GM23248 (cell line): ENCODE measurements at regions not wholly inside any gene's neighbourhood (a gene's known extent, or its start where the extent isn't known, plus 50 kb on each side); places are given as distances from the start of the nearest gene placed in this dataset.

Experiments used
- EZH2 ChIP-seq: fragments of 200-600 bp; sonication (generic); IDR thresholded peaks from 2 replicates; pipeline ENCODE4 v1.6.1; 2018; ENCODE audit warnings: antibody characterized with exemption, mild to moderate bottlenecking; ENCODE audit not compliant: insufficient read depth, poor library complexity, severe bottlenecking
- EZH2phosphoT487 ChIP-seq: fragments of 200-600 bp; sonication (generic); IDR thresholded peaks from 2 replicates; pipeline ENCODE4 v1.6.1; 2018; ENCODE audit warnings: antibody characterized with exemption, moderate library complexity, mild to moderate bottlenecking, low read depth; ENCODE audit not compliant: insufficient read depth

DNA sequence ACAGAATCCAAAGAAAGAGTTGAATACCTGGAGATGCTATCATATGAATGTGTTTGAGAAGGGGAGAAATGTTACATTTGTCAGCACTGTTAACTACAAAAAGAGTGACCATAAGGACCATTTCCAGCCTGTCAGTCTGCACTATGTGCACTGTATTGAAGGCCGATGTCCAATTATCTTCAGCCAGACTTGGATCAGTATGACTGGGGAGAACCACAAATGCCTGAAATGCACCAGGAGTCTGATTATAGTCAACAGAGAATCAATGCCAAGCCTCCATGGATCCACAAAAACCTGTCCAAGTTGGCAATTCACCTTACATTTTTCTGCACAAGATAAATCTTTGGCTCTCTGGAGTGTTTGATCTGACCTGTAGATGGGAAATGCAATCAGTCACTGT lies 697.5 kb upstream of the SGCG start:
- TF ChIP-seq EZH2 = no peak
- TF ChIP-seq EZH2phosphoT487 = no peak
